ENCODE measurements at regions not wholly inside any gene's neighbourhood (a gene's known extent, or its start where the extent isn't known, plus 50 kb on each side); places are given as distances from the start of the nearest gene placed in this dataset.

- H3K4me1 ChIP-seq (ENCODE audit: control insufficient read depth, insufficient read depth, low read length): no peaks in the 10 kb centered on the region
- intact Hi-C loops (cut with micrococcal nuclease; ENCODE audit: unreplicated experiment): no loop called here
- H3K9me3 ChIP-seq (ENCODE audit: control insufficient read depth, insufficient read depth, low read depth, low read length): no peaks in the 10 kb centered on the region
- POLR2A ChIA-PET: no interaction called here
- H3K27ac ChIP-seq (ENCODE audit: low read length): no peak overlapping the region
- no peak overlapping the region for H3K4me3 ChIP-seq (ENCODE audit: low read depth in 2 of 2, low read length in 2 of 2)
- H3K36me3 ChIP-seq (ENCODE audit: control insufficient read depth, insufficient read depth, low read length): no peaks in the 10 kb centered on the region
- ATAC-seq (no peak), DNase-seq (ENCODE audit: low read depth, low spot score) (no peak)
- CTCF ChIA-PET: no interaction called here
- TF ChIP-seq POLR2AphosphoS5 (IDR thresholded peaks at IDR 0.05; ENCODE audit: low read depth, low read length) (no peak), REST (IDR thresholded peaks at IDR 0.05; ENCODE audit: insufficient read depth in 1 of 2, low read depth in 2 of 2, low read length in 1 of 2) (no peak), CTCF (IDR thresholded peaks at IDR 0.05) (no peak), SIN3A (IDR thresholded peaks at IDR 0.05; ENCODE audit: borderline replicate concordance, insufficient read depth, low read depth, low read length) (no peak), TCF7L2 (IDR thresholded peaks at IDR 0.05; ENCODE audit: low read depth, low read length) (no peak)
- no TSS peak for BruUV-seq (replicated peaks)
- in situ Hi-C loops (cut with HindIII; ENCODE audit: low pct_unique_long_range_greater_than_20kb, low sequenced_read_pairs): no loop called here
- H3K27me3 ChIP-seq (ENCODE audit: control insufficient read depth, insufficient read depth, low read length): no peaks in the 10 kb centered on the region
Measured at GRCh38 chr5:111975133-111975532, 218.1 kb upstream of the NREP start.

- Histone ChIP-seq H3K27ac (ENCODE audit: low read length) (no peak overlapping the region), H3K4me3 (ENCODE audit: low read depth in 2 of 2, low read length in 2 of 2) (no peak overlapping the region), H3K4me1 (ENCODE audit: control insufficient read depth, insufficient read depth, low read length) (no peaks in the 10 kb centered on the region), H3K9me3 (ENCODE audit: control insufficient read depth, insufficient read depth, low read depth, low read length) (no peaks in the 10 kb centered on the region), H3K36me3 (ENCODE audit: control insufficient read depth, insufficient read depth, low read length) (no peaks in the 10 kb centered on the region), H3K27me3 (ENCODE audit: control insufficient read depth, insufficient read depth, low read length) (no peaks in the 10 kb centered on the region)
- in situ Hi-C loops (cut with HindIII; ENCODE audit: low pct_unique_long_range_greater_than_20kb, low sequenced_read_pairs): no loop called here
- DNase-seq (ENCODE audit: low read depth, low spot score) (no peak), ATAC-seq (no peak)
- ChIA-PET CTCF (no interaction called here), POLR2A (no interaction called here)
- intact Hi-C loops (cut with micrococcal nuclease; ENCODE audit: unreplicated experiment): no loop called here
- TF ChIP-seq POLR2AphosphoS5 (IDR thresholded peaks at IDR 0.05; ENCODE audit: low read depth, low read length) (no peak), REST (IDR thresholded peaks at IDR 0.05; ENCODE audit: insufficient read depth in 1 of 2, low read depth in 2 of 2, low read length in 1 of 2) (no peak), TCF7L2 (IDR thresholded peaks at IDR 0.05; ENCODE audit: low read depth, low read length) (no peak), SIN3A (IDR thresholded peaks at IDR 0.05; ENCODE audit: borderline replicate concordance, insufficient read depth, low read depth, low read length) (no peak), CTCF (IDR thresholded peaks at IDR 0.05) (no peak)
- BruUV-seq (replicated peaks): no TSS peak
Measured at GRCh38 chr5:111973961-111974360, 217.0 kb upstream of the NREP start.

Measured in Panc1 (cell line).